Esophagus squamous epithelium (tissue), 5 donors: ENCODE measurements at regions not wholly inside any gene's neighbourhood (a gene's known extent, or its start where the extent isn't known, plus 50 kb on each side); places are given as distances from the start of the nearest gene placed in this dataset.

ENCODE experiments used
- DNase-seq: peaks from one replicate; lab custom pipeline; 2025; lab: John Stamatoyannopoulos, UW
- H3K27ac ChIP-seq, 4 donors: fragments of 200-600 bp; sonication (generic); one replicate each; pipeline ENCODE4 v1.5.1; 2016 to 2019; ENCODE audit warnings: mild to moderate bottlenecking in 1 of 4
- H3K27me3 ChIP-seq, 4 donors: fragments of 200-600 bp; sonication (generic); 1 replicate in 3 of 4; 2 replicates in 1 of 4; pipeline versions ENCODE4 v1.5.1 to v1.6.0; 2017 to 2021; ENCODE audit warnings: antibody characterized with exemption in 1 of 4
- H3K36me3 ChIP-seq, 3 donors: fragments of 200-600 bp; sonication (generic); one replicate each; pipeline ENCODE4 v1.5.1; 2016 to 2019
- H3K4me1 ChIP-seq, 3 donors: fragments of 200-600 bp; sonication (generic); one replicate each; pipeline ENCODE4 v1.5.1; 2017 to 2019
- H3K4me3 ChIP-seq, 4 donors: fragments of 200-600 bp; sonication (generic); 1 replicate in 3 of 4; 2 replicates in 1 of 4; pipeline ENCODE4 v1.5.1; 2016 to 2019; ENCODE audit warnings: mild to moderate bottlenecking in 2 of 4, moderate library complexity in 1 of 4
- H3K9me3 ChIP-seq, 3 donors: fragments of 200-600 bp; sonication (generic); one replicate each; pipeline ENCODE4 v1.5.1; 2016 to 2019
- POLR2A ChIP-seq, 4 donors: fragments of 450-650 bp; IDR thresholded peaks; one replicate each; pipeline ENCODE4 v1.6.1; 2017; ENCODE audit warnings: antibody characterized with exemption in 4 of 4, mild to moderate bottlenecking in 4 of 4, moderate library complexity in 3 of 4
- WGBS, 2 donors: methylation state at CpG; one replicate each; pipeline ENCODE4 v1.1.5; 2018; 5-methylcytosine and 5-hydroxymethylcytosine counted together
- intact Hi-C: fragments of 100-400 bp; cut with DNase I; formaldehyde crosslinking; loops from one replicate; pipeline ENCODE4 v1.15.0; 2022
- TF ChIP-seq, protein P1 (sequence below), 6 experiments: fragments of 450-650 bp in 4 of 6; fragments of 200-600 bp in 2 of 6; sonication (generic) in 2 of 6; IDR thresholded peaks; one replicate each; pipeline ENCODE4 v1.5.1; 2016 to 2019; ENCODE audit warnings: antibody characterized with exemption in 6 of 6, mild to moderate bottlenecking in 4 of 6, moderate library complexity in 4 of 6
- donor health status: DM: yes; HTN: yes; CAD: no.

- Histone ChIP-seq H3K36me3 (no peaks in the 10 kb centered on the region), H3K4me1 (no peaks in the 10 kb centered on the region), H3K9me3 (no peaks in the 10 kb centered on the region), H3K27ac (no peak overlapping the region), H3K4me3 (no peak overlapping the region), H3K27me3 (no peaks in the 10 kb centered on the region)
- TF ChIP-seq, protein P1, sequence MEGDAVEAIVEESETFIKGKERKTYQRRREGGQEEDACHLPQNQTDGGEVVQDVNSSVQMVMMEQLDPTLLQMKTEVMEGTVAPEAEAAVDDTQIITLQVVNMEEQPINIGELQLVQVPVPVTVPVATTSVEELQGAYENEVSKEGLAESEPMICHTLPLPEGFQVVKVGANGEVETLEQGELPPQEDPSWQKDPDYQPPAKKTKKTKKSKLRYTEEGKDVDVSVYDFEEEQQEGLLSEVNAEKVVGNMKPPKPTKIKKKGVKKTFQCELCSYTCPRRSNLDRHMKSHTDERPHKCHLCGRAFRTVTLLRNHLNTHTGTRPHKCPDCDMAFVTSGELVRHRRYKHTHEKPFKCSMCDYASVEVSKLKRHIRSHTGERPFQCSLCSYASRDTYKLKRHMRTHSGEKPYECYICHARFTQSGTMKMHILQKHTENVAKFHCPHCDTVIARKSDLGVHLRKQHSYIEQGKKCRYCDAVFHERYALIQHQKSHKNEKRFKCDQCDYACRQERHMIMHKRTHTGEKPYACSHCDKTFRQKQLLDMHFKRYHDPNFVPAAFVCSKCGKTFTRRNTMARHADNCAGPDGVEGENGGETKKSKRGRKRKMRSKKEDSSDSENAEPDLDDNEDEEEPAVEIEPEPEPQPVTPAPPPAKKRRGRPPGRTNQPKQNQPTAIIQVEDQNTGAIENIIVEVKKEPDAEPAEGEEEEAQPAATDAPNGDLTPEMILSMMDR (IDR thresholded peaks at IDR 0.05) = no peak
- no peak for TF ChIP-seq POLR2A (IDR thresholded peaks at IDR 0.05)
- WGBS, 2 donors = 64 to 70% methylated on average over 5 of the region's 5 CpGs
- no peak for DNase-seq
- intact Hi-C loops = no loop called here
Measured at GRCh38 chr2:125444106-125444505, 1211.9 kb upstream of the GYPC start.

GRCh38 chr2:125445495-125445894 is 1210.5 kb upstream of the GYPC start:
- H3K27ac ChIP-seq = no peak overlapping the region
- DNase-seq = no peak
- TF ChIP-seq POLR2A (IDR thresholded peaks at IDR 0.05) = no peak
- TF ChIP-seq, protein P1 (IDR thresholded peaks at IDR 0.05) = no peak
- H3K9me3 ChIP-seq = no peaks in the 10 kb centered on the region
- no peaks in the 10 kb centered on the region for H3K36me3 ChIP-seq
- H3K4me3 ChIP-seq = no peak overlapping the region
- no peaks in the 10 kb centered on the region for H3K27me3 ChIP-seq
- no peaks in the 10 kb centered on the region for H3K4me1 ChIP-seq
- intact Hi-C loops = no loop called here

DNA sequence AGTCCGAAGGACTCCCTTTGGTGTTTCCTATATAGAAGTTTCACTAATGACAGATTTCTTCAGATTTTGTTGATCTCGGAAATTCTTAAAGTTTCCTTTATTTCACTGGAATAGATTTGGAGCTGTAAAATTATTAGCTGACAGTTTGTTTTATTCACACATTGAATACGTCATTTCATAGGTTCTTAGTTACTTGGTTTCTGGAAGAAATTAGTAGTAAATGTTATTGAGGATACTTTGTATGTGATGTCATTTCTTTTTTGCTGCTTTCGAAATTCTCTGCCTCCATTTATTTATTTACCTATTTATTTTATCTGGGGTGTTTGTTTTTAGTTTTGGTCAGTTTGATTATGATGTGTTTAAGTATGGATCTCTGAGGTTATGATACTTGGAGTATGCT is 1205.9 kb upstream of the GYPC start:
- H3K4me3 ChIP-seq = no peak overlapping the region

DNA sequence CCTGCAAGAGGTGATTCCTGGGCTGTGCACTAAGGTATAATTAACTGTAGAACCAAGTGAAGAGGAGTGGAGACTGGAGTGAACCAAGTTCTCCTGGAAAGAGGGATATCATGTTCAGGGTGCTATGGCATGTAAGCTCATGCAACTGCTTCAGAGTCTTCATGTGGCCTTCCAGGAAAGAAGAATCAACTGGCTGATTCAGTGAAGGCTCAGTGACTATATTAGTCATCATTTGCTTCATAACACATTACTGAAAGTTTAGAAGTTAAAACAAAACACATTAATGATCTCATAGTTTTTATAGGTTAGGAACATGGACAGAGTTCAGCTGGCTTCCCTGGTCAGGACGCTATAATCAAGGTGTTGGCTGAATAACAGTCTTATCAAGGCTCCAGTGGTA is 1200.8 kb upstream of the GYPC start:
- Histone ChIP-seq H3K27me3 (no peaks in the 10 kb centered on the region), H3K4me1 (no peaks in the 10 kb centered on the region), H3K4me3 (no peak overlapping the region), H3K36me3 (no peaks in the 10 kb centered on the region), H3K27ac (no peak overlapping the region), H3K9me3 (no peaks in the 10 kb centered on the region)
- no peak for DNase-seq
- TF ChIP-seq, protein P1 (IDR thresholded peaks at IDR 0.05) = no peak
- no peak for TF ChIP-seq POLR2A (IDR thresholded peaks at IDR 0.05)
- 9 to 38% methylated on average over 1 of the region's 1 CpG for WGBS, 2 donors
- intact Hi-C loops = no loop called here

More for the DNA sequence above, 1205.9 kb upstream of the GYPC start:
- WGBS, 2 donors = 76 to 78% methylated on average over 4 of the region's 4 CpGs
- intact Hi-C loops = no loop called here
- Histone ChIP-seq H3K9me3 (no peaks in the 10 kb centered on the region), H3K27ac (no peak overlapping the region), H3K36me3 (no peaks in the 10 kb centered on the region), H3K27me3 (no peaks in the 10 kb centered on the region), H3K4me1 (no peaks in the 10 kb centered on the region)
- no peak for TF ChIP-seq POLR2A (IDR thresholded peaks at IDR 0.05)
- TF ChIP-seq, protein P1 (IDR thresholded peaks at IDR 0.05) = no peak
- no peak for DNase-seq

DNA sequence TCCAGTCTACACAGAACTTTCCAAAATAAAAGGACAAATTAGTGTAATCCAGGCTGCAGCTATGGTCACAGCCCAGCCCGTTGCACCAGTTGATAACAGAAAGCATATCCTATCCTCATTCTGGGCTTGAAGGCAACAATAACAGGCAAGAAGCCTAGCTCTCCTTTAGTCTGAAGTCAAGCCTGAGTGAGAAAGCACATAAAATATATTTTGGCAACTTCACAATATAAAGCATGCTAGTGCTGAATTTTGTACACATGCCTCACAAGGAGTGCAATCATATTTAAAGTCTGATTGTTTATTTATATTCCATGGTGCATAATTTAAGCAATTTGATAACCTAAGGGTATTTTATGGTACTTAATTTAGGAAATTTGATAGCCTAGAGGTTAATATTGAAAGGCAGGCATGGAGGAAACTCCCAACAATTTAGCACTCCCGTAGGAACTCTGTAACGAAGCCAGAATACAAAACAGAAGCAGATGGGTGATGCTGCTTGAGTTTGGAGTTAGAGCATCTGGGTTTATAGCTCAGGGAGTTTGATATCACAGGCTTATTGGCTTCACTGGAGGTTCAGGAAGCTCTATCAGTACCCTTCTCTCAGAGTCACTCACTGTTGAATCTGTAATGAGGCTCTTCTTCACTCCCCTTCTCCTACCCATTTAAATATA is 1199.1 kb upstream of the GYPC start:
- Histone ChIP-seq H3K4me1 (no peaks in the 10 kb centered on the region), H3K9me3 (no peaks in the 10 kb centered on the region), H3K27me3 (no peaks in the 10 kb centered on the region), H3K36me3 (no peaks in the 10 kb centered on the region), H3K27ac (no peak overlapping the region), H3K4me3 (no peak overlapping the region)
- intact Hi-C loops = no loop called here
- WGBS, 2 donors = 29 to 49% methylated on average over 3 of the region's 3 CpGs
- TF ChIP-seq POLR2A (IDR thresholded peaks at IDR 0.05) = no peak
- TF ChIP-seq, protein P1 (IDR thresholded peaks at IDR 0.05) = no peak
- no peak for DNase-seq
